Ovary (tissue), 7 donors: ENCODE measurements at regions not wholly inside any gene's neighbourhood (a gene's known extent, or its start where the extent isn't known, plus 50 kb on each side); places are given as distances from the start of the nearest gene placed in this dataset.
"Not testable (repeated sequence)": the region's sequence is repeated elsewhere in the genome, so short reads cannot be mapped to it uniquely, and the experiment has no call there.

Source experiments
- DNase-seq, 5 donors: peaks; one replicate each; pipeline ENCODE4 v3.0.0-alpha.2; 2019 to 2020
- H3K27ac ChIP-seq, 2 donors: fragments of 200-600 bp; one replicate each; pipeline versions ENCODE4 v1.5.1 to v1.8.0; 2019 to 2022
- H3K27me3 ChIP-seq: fragments of 200-600 bp; one replicate; pipeline ENCODE4 v1.8.0; 2022
- H3K36me3 ChIP-seq: fragments of 200-600 bp; sonication (generic); one replicate; pipeline ENCODE4 v1.5.1; 2019
- H3K4me1 ChIP-seq: one replicate; pipeline ENCODE4 v1.8.1; 2013; ENCODE audit warnings: mild to moderate bottlenecking, moderate library complexity; ENCODE audit not compliant: insufficient read depth
- H3K4me3 ChIP-seq: fragments of 200-600 bp; sonication (generic); one replicate; pipeline ENCODE4 v1.5.1; 2017
- H3K9me3 ChIP-seq, 2 donors: fragments of 200-600 bp in 1 of 2; sonication (generic) in 1 of 2; one replicate each; pipeline versions ENCODE4 v1.5.1 to v1.8.1; 2013 to 2019; ENCODE audit warnings: mild to moderate bottlenecking in 1 of 2, moderate library complexity in 1 of 2
- EP300 ChIP-seq: sonication (generic); formaldehyde crosslinking; IDR thresholded peaks from one replicate; pipeline ENCODE4 v1.6.1; 2017; ENCODE audit warnings: antibody characterized with exemption
- POLR2A ChIP-seq: fragments of 450-650 bp; IDR thresholded peaks from one replicate; pipeline ENCODE4 v1.6.1; 2017; ENCODE audit warnings: antibody characterized with exemption, mild to moderate bottlenecking, moderate library complexity
- WGBS, 3 donors: extraction: QIAGEN DNeasy Blood & Tissue Kit in 1 of 3; methylation state at CpG; one replicate each; pipeline versions ENCODE4 v1.1.5 to v1.1.7; 2013 to 2017; 5-methylcytosine and 5-hydroxymethylcytosine counted together
- intact Hi-C, 4 donors: fragments of 100-400 bp; cut with DNase I; formaldehyde crosslinking; loops; one replicate each; pipeline versions ENCODE4 v1.11.0 to v1.15.1; 2022 to 2023
- TF ChIP-seq, protein P1 (sequence below), 3 donors: fragments of 450-650 bp in 2 of 3; fragments of 200-600 bp in 1 of 3; IDR thresholded peaks; one replicate each; pipeline versions ENCODE4 v1.5.1 to v1.8.0; 2016 to 2022; ENCODE audit warnings: antibody characterized with exemption in 3 of 3, mild to moderate bottlenecking in 1 of 3
- donor health status: DM: no; HTN: no; CAD: no; lungs with moderate emphysema.
- donor health status: DM: no; HTN: no; CAD: no.
- donor health status: Bipolar disorder and iron deficiency.
- donor health status: DM: no; HTN: no; CAD: no.
- donor health status: DM: yes; HTN: yes; CAD: no.

DNA sequence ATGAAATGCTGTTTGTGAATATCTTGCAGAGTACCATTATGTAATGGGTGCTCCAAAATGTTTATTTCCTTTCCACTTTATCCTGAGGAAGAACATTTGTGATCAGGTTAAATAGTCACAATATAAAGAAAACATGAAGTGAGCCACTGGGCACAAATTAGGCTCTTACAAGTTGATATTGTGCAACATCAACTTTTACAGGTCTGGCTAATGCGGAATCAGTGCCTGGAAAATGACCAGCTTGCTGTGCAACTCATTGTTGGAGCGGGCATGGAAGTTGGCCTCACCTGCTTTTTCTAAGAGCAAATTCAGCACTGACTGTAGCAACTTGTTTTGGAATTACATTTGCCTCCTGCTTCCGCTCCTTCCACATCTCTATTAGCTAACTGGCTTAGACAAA, 216.9 kb upstream of the PLPPR1 start:
- Histone ChIP-seq H3K27ac (no peak overlapping the region), H3K4me3 (no peak overlapping the region), H3K4me1 (no peaks in the 10 kb centered on the region), H3K27me3 (no peaks in the 10 kb centered on the region), H3K9me3 (no peaks in the 10 kb centered on the region), H3K36me3 (no peaks in the 10 kb centered on the region)
- 82 to 92% (median 86%) methylated on average over 3 of the region's 3 CpGs for WGBS, 3 donors
- DNase-seq, result no peak
- intact Hi-C loops, result no loop called here
- no peak for TF ChIP-seq POLR2A
- TF ChIP-seq, protein P1, sequence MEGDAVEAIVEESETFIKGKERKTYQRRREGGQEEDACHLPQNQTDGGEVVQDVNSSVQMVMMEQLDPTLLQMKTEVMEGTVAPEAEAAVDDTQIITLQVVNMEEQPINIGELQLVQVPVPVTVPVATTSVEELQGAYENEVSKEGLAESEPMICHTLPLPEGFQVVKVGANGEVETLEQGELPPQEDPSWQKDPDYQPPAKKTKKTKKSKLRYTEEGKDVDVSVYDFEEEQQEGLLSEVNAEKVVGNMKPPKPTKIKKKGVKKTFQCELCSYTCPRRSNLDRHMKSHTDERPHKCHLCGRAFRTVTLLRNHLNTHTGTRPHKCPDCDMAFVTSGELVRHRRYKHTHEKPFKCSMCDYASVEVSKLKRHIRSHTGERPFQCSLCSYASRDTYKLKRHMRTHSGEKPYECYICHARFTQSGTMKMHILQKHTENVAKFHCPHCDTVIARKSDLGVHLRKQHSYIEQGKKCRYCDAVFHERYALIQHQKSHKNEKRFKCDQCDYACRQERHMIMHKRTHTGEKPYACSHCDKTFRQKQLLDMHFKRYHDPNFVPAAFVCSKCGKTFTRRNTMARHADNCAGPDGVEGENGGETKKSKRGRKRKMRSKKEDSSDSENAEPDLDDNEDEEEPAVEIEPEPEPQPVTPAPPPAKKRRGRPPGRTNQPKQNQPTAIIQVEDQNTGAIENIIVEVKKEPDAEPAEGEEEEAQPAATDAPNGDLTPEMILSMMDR (IDR thresholded peaks at IDR 0.05), result no peak
- no peak for TF ChIP-seq EP300

- Histone ChIP-seq H3K9me3 (no peaks in the 10 kb centered on the region), H3K27ac (no peak overlapping the region), H3K4me3 (no peak overlapping the region), H3K36me3 (no peaks in the 10 kb centered on the region), H3K4me1 (no peaks in the 10 kb centered on the region), H3K27me3 (no peaks in the 10 kb centered on the region)
- intact Hi-C loops, result no loop called here
- DNase-seq, result no peak
- WGBS, 3 donors, result 56 to 84% (median 58%) methylated on average over 1 to 2 of the region's 2 CpGs
- TF ChIP-seq, protein P1 (IDR thresholded peaks at IDR 0.05), result no peak
- TF ChIP-seq POLR2A, result no peak
- no peak for TF ChIP-seq EP300
Observed at GRCh38 chr9:100813871-100814270, 214.7 kb upstream of the PLPPR1 start.

GRCh38 chr9:100819980-100820379, 208.5 kb upstream of the PLPPR1 start:
- intact Hi-C loops, result no loop called here
- no peaks in the 10 kb centered on the region for H3K27me3 ChIP-seq
- H3K4me1 ChIP-seq, result no peaks in the 10 kb centered on the region
- TF ChIP-seq POLR2A (no peak), EP300 (no peak)
- TF ChIP-seq, protein P1 (IDR thresholded peaks at IDR 0.05), result no peak
- DNase-seq, result no peak
- no peak overlapping the region for H3K27ac ChIP-seq
- no peaks in the 10 kb centered on the region for H3K36me3 ChIP-seq
- WGBS, 3 donors, result 85 to 86% (median 86%) methylated on average over 2 of the region's 2 CpGs
- H3K9me3 ChIP-seq, result no peaks in the 10 kb centered on the region
- H3K4me3 ChIP-seq, result no peak overlapping the region

DNA sequence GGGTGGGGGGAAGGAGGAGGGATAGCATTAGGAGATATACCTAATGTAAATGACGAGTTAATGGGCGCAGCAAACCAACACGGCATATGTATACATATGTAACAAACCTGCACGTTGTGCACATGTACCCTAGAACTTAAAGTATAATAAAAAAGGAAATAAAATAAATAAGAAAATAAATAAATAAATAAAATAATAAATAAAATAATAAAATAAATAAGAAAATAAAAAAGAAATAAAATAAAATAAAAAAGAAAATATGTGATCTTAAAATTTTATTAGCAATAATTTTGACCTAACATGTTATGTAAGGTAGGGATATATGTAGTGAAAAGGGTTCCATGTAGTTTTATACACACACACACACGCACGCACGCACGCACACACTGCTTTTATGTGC, 195.5 kb upstream of the PLPPR1 start:
- intact Hi-C loops, H3K9me3 ChIP-seq, H3K27me3 ChIP-seq, H3K36me3 ChIP-seq, DNase-seq, H3K4me1 ChIP-seq, H3K4me3 ChIP-seq, H3K27ac ChIP-seq: not testable (repeated sequence)
- WGBS, 3 donors, result 91 to 95% (median 92%) methylated on average over 8 of the region's 8 CpGs

- intact Hi-C loops, result no loop called here
- TF ChIP-seq POLR2A, result no peak
- TF ChIP-seq EP300, result no peak
- TF ChIP-seq, protein P1 (IDR thresholded peaks at IDR 0.05), result no peak
- no peak overlapping the region for H3K4me3 ChIP-seq
- WGBS, 3 donors, result 40 to 65% (median 47%) methylated on average over 2 of the region's 2 CpGs
- H3K27me3 ChIP-seq, result no peaks in the 10 kb centered on the region
- no peak overlapping the region for H3K27ac ChIP-seq
- no peaks in the 10 kb centered on the region for H3K9me3 ChIP-seq
- no peaks in the 10 kb centered on the region for H3K36me3 ChIP-seq
- DNase-seq, result no peak
- H3K4me1 ChIP-seq, result no peaks in the 10 kb centered on the region
Observed at GRCh38 chr9:100838857-100839256, 189.7 kb upstream of the PLPPR1 start.
